ENCODE measurements at regions not wholly inside any gene's neighbourhood (a gene's known extent, or its start where the extent isn't known, plus 50 kb on each side); places are given as distances from the start of the nearest gene placed in this dataset.

DNA sequence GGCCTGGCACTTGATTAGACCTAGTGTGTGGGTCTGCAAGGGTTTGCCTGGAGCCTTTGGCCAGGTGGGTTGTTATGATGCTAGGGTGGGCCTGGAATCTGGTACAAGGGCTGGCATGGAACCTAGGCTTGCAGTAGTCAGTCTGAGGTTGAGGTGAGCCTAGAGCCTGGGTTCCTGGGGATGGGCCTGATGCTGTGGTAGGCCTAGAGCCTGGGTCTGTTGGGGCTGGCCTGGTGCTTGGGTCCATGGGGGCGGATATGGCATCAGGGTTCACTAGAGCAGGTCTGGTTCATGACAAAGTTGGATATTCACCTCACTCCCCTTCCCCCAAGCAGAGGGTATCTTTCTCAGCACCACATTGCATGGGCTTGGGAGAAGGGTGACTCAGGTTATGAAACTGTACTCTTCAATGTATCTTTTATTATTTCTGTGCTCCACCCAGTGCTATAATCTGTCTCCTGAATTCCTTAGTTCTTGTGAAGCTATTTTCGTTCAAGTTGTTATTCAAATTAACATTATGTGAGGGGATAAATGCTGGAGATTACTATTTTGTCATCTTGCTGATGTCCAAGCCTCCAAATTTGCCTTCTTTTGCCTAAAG, 274.4 kb downstream of the NFKBIZ start:
- DNase-seq, result no peak

DNA sequence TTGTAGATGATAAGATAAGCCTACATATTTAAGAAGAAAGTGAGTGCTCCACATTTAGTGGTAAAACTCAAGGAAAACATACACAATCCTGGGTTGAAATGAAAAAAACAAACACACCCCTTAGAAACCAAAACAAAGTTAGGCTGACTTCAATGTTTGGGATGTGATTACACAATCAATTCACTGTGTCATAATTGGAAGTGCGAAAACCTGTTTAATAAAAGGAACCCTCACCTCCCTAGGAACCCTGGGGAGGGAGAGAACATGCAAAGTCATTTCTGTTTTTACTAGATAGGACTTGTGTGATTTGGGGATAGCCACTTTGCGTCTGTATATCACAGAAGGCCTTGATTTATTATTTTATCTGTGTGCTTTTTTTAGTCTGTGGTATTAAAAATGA, 275.0 kb downstream of the NFKBIZ start:
- no peak for DNase-seq

DNA sequence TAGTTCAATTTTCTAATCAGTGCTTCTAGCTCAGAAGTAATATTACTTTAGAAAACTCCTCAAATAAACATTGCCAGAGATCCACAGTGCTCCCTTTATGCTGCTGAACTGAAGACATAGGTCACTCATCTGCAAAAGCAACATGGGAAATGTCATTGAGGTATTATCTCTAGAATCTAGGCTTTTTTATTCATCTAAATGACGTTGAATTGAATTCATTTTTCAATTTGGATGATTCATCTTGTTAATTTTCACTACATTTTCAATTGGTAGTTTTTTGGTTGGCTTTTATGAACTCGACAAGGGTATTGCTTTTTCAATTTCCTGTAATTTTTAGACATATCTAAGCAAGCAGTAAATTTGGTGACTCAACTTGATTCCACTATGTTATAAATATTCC, 275.4 kb downstream of the NFKBIZ start:
- DNase-seq, result no peak

DNA sequence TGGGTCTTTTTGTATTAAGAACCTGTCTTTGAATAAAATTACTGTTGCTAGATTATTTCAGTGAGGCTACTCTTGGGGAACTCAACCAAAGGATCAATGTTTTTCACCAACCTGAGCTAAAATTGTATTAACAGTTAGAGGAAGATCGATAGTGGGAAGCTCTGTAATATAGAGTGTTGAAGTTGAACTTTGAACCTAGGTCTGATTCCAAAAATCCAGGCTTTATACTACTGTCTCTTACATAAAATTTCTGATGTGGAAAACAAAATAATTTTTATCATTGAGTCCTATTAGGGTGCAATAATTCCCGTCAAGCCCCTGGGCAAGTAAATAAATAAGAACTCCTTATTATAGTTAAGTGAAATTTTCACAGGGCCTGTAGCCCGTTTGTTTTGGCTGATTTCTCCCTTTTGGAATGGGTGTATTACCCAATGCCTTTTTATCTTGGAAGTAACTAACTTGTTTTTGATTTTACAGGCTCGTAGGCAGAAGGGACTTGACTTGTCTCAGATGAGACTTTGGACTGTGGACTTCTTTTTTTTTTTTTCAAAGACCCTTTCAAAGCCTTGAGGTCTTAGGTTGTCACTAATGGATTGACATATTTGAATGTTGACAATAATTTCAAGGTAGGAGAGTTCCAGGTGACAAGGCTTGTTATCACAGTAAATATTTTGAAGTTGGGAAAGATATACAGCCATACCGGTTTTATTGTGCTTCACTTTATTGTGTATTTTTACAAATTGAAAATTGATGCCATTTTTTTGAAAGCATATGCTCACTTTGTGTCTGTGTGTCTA, 276.1 kb downstream of the NFKBIZ start:
- DNase-seq, result no peak

DNA sequence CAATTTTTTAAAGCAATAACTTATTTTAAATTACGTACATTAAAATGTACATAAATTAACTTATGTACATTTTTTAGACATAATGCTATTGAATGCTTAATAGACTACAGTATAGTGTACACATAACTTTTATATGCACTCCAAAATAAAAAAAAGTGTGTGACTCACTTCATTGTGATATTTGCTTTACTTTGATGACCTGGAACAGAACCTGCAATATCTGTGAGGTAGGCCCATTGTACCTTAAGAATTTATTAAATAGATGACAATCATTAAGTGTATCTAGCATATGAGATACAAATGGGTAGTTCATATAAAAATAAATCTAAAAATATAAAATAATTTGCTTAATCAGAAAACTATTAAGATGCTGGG, 276.7 kb downstream of the NFKBIZ start:
- no peak for DNase-seq

DNA sequence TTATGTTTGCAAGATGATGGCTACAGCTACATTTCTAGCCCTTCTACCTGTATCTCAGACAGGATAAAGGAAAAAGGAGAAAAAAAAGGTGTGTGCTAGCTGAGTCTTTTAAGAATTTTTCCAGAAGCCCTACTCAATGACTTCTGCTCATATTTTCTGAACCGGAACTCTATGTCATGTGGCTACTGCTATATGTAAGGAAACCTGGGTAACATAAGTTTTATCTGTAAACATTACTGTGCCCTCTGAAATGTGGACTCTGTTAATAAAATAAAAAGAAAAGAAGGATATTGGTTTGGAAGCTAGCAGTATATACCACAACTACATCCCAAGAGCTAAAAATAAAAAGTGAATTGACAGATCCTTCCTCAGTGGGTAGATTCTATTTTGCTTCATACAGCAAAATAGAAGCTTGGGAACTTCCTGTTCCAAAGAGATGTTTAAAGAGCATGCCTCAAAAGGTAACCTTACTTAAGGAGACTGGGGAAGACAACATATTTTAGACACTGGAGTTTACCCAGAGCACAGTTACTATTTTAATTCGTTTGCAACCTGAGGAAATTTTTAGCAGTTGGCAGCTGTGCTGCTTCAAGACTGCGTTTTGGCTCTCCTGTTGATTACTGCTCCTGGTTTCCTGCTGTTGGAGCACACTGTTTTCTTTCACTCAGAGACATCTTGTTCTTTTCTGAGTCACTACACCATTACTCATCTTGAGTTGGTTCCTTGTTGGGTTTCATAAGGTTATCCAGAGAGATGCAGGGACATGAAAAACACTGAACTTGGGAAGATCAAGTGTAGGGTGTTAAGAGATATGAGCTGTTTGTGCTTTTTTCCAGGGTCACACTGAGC, 280.7 kb downstream of the NFKBIZ start:
- DNase-seq, result no peak

DNA sequence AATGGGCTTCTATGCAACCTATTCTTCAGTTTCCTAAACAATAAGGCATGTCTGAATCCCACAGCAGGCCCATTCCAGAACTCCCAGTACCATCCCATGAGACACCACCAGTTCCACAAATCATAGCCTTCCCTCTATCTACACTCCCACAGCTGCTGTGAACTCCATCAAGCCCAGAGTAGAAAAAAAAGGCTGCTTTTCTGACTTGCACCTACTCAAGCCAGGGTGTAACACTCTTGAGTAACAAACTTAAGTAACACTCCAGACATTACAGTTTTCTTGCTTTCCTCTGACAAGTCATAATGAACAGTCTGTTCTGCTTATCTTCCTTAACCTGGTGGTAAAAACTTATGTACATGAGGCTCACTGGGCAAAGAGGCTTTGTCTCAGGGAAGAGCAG, 283.1 kb downstream of the NFKBIZ start:
- DNase-seq, result no peak

DNA sequence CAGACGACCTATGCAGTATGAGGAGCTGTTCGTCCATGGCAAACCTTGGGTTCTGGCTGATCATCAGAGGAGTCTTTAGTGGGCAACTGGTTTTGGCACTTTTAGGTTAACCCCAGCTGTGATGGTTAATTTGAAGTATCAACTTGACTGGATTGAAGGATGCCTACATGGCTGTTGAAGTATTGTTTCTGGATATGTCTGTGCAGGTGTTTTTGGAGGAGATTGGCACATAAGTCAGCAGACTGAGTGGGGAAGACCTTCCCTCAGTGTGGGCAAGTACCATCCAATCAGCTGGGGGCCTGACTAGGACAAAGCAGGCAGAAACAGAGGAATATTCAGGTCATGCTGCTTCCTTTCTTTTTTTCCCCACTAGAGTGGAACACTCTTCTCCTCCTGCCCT, 284.1 kb downstream of the NFKBIZ start:
- DNase-seq, result no peak

DNA sequence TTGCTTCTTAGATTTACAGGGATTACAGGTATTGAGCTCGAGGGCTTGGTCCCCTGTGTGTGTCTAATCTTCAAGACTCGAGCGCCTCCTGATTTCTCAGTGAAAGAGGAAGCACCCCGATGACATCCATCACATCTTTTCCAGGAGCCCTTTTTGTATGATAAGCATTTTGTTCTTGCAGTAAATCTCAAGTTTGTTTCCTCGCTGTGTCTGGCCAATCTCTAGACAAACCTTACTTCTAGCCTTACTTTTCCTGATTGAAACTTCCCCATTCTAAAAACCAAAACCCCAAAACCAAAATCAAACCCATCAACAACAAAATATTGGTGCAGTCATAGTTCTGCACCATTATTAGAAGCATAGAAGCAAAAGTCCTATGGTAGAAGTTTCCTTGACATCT, 286.0 kb downstream of the NFKBIZ start:
- no peak for DNase-seq

DNA sequence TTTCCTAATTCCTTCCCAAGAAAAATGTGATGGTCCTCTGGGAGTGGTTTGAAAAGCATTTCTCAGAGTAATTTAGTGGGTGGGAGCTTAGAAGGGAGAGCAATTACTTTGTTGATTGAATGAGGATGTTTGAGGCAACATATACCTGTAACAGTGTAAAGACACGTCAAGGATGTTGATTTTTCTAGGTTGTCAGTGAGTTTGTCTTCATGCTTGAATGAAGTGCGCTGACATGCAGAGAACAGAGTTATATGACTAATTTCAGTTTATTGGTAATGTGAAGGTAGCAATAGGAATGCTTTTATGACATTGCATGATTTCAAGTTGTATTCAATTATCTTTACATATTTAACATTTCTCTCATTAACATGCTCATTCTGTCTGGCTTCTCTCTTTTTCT, 286.9 kb downstream of the NFKBIZ start:
- no peak for DNase-seq

DNA sequence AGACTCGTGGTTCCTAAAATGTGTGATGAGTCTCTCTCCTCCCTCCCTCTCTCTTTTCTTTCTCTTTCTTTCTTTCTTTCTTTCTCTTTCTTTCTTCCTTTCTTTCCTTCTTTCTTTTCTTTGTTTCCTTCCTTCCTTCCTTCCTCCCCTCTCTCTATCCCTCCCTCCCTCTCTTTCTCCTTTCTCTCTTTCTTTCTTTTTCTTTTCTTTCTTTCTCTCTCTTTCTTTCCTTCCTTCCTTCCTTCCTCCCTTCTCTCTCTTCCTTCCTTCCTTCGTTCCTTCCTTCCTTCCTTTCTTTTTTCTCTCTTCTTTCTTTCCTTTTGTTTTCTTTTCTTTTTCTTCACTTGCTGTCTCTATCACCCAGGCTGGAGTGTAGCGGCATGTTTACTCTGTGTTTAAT, 290.8 kb downstream of the NFKBIZ start:
- DNase-seq, result no peak

DNA sequence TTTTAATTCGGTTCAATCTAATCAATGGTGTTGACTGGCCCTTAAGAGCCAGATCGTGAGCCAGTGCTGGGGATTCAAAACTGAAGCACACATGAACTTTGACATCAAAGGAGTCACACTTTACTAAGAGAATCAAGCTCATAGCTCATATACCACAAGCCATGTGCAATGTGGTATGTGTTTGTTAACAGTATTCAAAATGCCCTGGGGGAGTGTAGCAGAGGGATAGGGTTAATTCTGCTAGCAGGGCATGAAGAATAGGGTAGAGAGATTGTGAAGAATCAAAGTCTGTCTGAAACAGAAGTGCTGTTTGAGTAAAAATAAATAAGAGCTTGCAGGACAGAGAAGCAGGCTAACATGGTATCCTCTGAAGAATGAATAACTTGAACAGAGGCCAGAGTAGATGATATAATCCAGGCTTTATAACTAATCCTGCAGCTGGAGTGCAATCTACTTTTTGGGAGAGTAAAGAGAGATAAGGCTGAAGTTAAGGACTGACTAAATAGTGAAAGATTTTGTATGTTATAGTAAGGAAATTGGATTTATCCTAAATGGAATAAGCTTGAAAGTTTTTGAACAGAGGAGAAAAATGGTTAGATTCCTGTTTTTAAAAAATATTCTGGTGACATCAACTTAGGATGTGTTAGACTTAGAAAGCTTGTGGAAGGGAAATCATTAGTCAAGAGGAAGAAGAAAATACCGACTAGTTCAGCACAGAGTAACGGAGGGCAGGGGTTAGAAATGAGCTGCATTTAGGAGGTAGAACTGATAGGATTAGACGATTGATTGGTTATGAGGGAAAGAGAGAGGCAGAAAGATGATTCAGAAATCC, 292.0 kb downstream of the NFKBIZ start:
- DNase-seq, result no peak

DNA sequence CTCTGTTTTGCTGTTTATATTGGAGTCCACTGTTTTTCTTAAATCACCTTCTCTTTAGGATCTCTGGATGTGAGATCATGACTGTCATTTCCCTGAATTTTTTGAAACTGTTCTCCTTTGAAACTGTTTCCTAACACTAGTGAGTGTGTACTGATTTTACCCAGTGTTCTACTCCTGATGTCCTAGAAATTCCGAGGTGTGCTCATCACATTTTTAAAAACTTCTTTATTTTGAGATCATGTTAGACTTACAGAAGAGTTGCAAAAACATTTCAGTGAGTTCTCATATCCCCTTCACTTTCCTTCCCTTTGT, 292.6 kb downstream of the NFKBIZ start:
- DNase-seq, result no peak

DNA sequence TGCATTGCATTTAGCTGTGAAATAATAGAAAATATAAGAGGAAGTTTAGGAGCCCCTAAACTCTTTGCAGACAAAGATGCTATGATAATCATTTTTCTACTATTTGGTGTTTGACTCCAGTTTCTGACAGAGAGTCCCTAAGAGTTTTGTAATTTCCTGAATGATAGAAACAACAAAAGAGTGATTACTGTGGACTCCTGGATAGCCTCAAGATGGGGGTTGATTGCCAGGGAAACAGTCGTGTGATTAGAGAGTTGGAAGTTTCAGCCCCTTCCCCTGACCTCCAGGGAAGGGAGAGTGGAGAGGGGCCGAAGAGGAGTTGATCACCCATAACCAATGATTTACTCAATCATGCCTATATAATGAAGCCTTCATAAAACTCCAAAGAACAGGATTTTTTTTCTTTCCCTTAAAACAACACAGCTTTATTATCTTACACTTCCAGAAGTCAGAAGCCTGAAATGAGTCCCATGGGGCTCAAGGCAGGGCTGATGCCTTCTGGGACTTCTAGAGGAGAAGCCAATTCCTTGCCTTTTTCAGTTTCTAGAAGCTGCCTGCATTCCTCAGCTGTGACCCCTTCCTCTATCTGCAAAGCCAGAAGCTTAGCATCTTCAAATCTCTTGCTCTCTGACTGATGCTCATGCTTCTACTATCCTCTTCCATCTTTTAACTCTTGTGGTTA, 292.3 kb upstream of the ZPLD1 start:
- DNase-seq, result no peak

DNA sequence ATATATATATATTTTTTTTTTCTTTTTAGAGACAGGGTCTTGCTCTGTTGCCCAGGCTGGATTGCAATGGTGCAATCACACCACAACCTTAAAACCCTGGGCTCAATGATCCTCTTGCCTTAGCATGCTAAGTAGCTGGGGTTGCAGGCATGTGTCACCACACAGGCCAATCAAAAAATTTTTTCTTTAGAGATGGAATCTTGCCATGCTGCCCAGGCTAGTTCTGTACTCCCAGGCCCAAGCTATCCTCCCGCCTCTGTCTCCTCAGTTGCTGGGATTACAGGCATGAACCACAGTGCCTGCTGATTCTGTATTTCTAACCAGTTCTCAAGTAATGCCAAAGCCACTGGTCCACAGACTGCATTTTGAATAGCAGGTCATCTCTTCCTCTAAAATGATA, 291.3 kb upstream of the ZPLD1 start:
- no peak for DNase-seq

DNA sequence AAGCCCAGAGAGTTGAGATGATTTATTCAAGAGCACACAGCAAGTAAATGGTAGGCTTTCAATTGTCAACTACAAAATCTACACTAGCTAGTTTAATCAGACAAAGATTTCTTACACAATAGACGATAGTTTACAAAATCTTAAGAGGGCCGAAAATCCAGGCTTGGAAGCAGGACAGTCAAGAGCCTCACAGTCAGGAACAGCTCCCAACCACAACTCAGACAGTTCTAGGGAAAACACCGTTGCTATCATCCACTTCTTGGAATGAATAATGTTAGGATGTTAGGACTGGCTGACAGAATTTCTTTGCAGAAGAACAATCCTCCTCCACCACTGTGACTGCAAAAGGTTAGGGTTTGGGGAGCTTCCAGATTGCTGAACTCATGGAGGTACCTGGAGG, 290.8 kb upstream of the ZPLD1 start:
- DNase-seq, result no peak

DNA sequence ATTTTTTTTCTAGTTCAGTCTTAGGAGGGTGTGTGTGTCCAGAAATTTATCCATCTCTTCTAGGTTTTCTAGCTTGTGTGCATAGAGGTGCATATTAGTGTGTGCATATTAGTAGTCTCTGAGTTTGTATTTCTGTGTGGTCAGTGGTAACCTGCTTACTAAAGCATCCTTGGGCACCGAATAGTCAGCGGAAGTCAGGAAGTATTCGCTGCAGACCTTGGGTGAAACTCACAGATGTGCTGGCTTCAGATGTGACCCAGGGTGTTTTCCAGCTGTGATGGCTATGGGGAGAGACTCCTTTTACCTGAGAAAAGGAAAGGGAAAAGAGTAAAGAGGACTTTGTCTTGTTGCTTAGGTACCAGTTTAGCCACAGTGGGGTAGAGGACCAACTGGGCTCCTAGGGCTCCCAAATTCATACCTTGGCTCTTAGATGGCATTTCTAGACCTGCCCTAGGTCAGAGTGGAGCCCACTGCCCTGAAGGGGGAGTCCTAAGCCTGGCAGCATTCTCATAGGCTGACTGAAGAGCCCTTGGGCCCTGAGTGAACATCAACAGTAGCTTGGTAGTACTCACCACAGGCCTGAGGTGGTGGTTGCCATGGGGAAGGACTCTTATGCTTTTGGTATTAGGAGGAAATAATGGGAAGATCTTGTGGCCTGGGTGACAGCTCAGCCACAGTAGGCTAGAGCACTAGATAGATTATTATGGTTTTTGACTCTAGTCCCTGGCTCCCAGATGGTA, 286.0 kb upstream of the ZPLD1 start:
- no peak for DNase-seq

DNA sequence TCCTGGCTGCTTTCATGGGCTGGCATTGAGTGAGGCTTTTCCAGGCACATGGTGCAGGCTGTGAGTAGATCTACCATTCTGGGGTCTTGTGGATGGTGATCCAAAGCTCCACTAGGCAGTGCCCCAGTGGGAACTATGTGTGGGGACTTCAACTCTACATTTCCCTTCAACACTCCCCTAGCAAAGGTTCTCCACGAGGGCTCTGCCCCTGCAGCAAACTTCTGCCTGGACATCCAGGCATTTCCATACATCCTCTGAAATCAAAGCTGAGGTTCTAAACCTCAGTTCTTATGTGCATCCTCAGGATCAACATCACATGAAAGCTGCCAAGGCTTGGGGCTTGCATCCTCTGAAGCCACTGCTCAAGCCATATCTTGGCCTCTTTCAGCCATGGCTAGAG, 282.9 kb upstream of the ZPLD1 start:
- no peak for DNase-seq

DNA sequence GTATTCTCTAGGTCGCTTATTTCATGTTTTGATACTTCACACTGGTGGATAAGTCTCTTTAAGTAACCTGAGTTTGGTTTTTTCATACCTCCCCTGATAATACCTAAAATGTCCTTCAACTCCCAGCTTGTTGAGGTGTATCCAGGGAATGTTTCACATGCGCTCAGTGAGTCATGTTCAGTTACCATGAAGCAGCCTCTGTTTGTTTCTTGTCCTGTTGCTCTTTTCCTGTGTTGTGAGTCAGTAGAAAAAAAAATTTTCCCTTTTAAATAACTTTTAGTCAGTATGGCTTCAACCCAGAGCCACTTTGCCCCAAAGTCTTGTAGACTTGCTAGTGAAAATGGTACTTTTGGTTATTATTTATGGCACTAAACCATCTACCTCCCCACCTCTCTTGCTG, 278.4 kb upstream of the ZPLD1 start:
- DNase-seq, result no peak

DNA sequence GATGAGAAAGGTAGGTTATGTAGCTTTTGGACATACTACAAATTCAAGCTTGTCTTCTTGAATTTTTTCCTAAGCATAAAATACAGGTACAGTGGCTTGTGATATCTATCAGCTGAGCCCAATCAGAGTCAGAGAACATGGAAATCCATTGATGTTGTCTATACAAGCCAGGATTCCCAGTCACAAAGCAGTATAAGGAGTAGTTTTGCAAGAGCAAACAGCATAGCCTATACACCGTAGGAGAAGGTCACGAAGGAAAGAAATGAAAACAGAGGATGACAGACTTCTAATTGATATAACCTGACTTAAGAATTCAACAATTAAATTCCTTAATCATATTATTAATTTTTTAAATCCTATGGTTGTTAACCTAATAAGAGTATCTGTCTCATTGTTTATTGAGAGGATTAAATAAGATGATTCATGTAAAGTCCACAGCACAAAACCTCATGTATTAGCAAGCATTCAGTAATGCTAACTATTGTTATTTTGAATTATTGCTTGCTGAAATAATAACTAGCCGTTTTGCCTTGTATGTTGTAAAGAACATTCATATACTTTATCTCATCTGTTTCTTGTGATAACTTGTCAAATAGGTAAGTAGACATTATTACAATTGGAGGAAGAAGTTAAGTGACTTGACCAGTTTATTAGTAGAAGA, 276.6 kb upstream of the ZPLD1 start:
- DNase-seq, result no peak

DNA sequence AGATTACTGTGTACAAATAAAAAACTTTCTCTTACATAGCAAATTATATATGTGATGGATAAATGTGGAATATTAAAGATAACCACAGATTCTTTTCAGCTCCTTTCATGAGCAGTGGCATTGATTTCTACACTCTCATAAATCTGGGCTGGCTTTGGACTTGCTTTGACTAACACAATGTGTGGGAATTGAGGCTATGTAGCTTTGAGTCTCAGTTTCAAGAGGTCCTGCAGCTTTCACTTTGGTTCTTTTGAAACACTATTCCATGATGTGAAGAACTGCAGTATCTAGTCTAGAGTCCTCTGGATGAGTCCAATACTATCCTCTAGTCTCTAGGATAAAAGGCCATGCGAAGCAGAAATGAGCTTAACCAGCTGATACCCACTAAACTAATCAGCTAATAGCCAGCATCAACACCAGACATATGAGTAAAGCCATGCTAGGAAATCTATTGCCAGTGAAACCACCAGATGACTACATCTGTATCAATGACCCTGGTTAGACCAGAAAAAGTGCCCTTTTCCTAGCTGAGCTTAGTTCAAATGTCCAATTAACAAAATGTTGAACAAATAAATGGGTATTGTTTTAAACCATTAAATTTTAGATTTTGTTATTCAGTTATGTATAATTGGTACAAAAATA, 274.9 kb upstream of the ZPLD1 start:
- DNase-seq, result no peak
